H1 (cell line): ENCODE measurements at regions not wholly inside any gene's neighbourhood (a gene's known extent, or its start where the extent isn't known, plus 50 kb on each side); places are given as distances from the start of the nearest gene placed in this dataset.

Experiments used
- BCL11A ChIP-seq, 2 experiments: IDR thresholded peaks; one replicate each; pipeline ENCODE4 v1.6.1; 2011; ENCODE audit warnings: low read depth in 2 of 2, low read length in 2 of 2, mild to moderate bottlenecking in 2 of 2
- BRCA1 ChIP-seq: IDR thresholded peaks from 2 replicates; pipeline ENCODE4 v1.6.1; 2012; ENCODE audit warnings: low read depth, low read length, improper control_type of control experiment
- CREB1 ChIP-seq: IDR thresholded peaks from 2 replicates; pipeline ENCODE4 v1.6.1; 2012; ENCODE audit warnings: inconsistent platforms
- CTBP2 ChIP-seq: IDR thresholded peaks from 2 replicates; pipeline ENCODE4 v1.7.0; 2011; ENCODE audit warnings: borderline replicate concordance, mild to moderate bottlenecking, moderate library complexity, mixed read lengths, low read length; ENCODE audit not compliant: insufficient read depth, insufficient read length
- EP300 ChIP-seq, 2 experiments: IDR thresholded peaks; 1 replicate in 1 of 2; 2 replicates in 1 of 2; pipeline ENCODE4 v1.6.1; 2011 to 2012; ENCODE audit warnings: low read depth in 2 of 2, low read length in 2 of 2, mild to moderate bottlenecking in 2 of 2, borderline replicate concordance in 1 of 2, inconsistent platforms in 1 of 2, moderate library complexity in 1 of 2
- GTF2F1 ChIP-seq: IDR thresholded peaks from 2 replicates; pipeline ENCODE4 v1.6.1; 2012; ENCODE audit warnings: low read depth, low read length, improper control_type of control experiment, borderline replicate concordance
- POLR2AphosphoS5 ChIP-seq: IDR thresholded peaks from 2 replicates; pipeline ENCODE4 v1.6.1; 2011; ENCODE audit warnings: low read depth, low read length
- SIN3A ChIP-seq, 2 experiments: IDR thresholded peaks in 1 of 2; conservative IDR thresholded peaks in 1 of 2; 2 replicates each; pipeline ENCODE4 v1.6.1; 2011 to 2012; ENCODE audit warnings: low read length in 2 of 2, improper control_type of control experiment in 1 of 2, low read depth in 1 of 2, mild to moderate bottlenecking in 1 of 2
- TF ChIP-seq, protein P1 (sequence below): fragments of 300-600 bp; sonication (generic); IDR thresholded peaks from 2 replicates; pipeline ENCODE4 v1.7.1; 2012; ENCODE audit warnings: low read length, moderate library complexity, mild to moderate bottlenecking, inconsistent platforms; ENCODE audit not compliant: insufficient replicate concordance

DNA sequence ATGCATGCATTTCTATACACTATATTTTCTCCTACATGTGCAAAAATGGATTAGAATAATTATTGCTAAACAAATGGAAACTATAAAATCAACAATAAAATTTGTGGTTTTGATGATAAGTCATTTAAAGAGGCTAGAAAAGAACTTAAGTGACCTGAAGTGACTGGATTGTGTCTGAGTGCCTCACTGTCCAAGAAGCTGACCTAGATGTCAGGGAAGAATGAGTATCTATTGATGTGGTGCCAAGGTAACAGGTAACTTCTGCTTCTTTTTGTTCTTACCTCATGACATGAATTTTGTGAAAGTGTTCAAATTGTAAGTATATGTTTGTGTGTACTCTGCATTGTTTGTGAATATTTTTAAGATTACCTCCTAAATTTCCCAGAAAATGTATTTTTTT lies 1623.9 kb upstream of the ACVR2A start (continued):
- TF ChIP-seq, protein P1, sequence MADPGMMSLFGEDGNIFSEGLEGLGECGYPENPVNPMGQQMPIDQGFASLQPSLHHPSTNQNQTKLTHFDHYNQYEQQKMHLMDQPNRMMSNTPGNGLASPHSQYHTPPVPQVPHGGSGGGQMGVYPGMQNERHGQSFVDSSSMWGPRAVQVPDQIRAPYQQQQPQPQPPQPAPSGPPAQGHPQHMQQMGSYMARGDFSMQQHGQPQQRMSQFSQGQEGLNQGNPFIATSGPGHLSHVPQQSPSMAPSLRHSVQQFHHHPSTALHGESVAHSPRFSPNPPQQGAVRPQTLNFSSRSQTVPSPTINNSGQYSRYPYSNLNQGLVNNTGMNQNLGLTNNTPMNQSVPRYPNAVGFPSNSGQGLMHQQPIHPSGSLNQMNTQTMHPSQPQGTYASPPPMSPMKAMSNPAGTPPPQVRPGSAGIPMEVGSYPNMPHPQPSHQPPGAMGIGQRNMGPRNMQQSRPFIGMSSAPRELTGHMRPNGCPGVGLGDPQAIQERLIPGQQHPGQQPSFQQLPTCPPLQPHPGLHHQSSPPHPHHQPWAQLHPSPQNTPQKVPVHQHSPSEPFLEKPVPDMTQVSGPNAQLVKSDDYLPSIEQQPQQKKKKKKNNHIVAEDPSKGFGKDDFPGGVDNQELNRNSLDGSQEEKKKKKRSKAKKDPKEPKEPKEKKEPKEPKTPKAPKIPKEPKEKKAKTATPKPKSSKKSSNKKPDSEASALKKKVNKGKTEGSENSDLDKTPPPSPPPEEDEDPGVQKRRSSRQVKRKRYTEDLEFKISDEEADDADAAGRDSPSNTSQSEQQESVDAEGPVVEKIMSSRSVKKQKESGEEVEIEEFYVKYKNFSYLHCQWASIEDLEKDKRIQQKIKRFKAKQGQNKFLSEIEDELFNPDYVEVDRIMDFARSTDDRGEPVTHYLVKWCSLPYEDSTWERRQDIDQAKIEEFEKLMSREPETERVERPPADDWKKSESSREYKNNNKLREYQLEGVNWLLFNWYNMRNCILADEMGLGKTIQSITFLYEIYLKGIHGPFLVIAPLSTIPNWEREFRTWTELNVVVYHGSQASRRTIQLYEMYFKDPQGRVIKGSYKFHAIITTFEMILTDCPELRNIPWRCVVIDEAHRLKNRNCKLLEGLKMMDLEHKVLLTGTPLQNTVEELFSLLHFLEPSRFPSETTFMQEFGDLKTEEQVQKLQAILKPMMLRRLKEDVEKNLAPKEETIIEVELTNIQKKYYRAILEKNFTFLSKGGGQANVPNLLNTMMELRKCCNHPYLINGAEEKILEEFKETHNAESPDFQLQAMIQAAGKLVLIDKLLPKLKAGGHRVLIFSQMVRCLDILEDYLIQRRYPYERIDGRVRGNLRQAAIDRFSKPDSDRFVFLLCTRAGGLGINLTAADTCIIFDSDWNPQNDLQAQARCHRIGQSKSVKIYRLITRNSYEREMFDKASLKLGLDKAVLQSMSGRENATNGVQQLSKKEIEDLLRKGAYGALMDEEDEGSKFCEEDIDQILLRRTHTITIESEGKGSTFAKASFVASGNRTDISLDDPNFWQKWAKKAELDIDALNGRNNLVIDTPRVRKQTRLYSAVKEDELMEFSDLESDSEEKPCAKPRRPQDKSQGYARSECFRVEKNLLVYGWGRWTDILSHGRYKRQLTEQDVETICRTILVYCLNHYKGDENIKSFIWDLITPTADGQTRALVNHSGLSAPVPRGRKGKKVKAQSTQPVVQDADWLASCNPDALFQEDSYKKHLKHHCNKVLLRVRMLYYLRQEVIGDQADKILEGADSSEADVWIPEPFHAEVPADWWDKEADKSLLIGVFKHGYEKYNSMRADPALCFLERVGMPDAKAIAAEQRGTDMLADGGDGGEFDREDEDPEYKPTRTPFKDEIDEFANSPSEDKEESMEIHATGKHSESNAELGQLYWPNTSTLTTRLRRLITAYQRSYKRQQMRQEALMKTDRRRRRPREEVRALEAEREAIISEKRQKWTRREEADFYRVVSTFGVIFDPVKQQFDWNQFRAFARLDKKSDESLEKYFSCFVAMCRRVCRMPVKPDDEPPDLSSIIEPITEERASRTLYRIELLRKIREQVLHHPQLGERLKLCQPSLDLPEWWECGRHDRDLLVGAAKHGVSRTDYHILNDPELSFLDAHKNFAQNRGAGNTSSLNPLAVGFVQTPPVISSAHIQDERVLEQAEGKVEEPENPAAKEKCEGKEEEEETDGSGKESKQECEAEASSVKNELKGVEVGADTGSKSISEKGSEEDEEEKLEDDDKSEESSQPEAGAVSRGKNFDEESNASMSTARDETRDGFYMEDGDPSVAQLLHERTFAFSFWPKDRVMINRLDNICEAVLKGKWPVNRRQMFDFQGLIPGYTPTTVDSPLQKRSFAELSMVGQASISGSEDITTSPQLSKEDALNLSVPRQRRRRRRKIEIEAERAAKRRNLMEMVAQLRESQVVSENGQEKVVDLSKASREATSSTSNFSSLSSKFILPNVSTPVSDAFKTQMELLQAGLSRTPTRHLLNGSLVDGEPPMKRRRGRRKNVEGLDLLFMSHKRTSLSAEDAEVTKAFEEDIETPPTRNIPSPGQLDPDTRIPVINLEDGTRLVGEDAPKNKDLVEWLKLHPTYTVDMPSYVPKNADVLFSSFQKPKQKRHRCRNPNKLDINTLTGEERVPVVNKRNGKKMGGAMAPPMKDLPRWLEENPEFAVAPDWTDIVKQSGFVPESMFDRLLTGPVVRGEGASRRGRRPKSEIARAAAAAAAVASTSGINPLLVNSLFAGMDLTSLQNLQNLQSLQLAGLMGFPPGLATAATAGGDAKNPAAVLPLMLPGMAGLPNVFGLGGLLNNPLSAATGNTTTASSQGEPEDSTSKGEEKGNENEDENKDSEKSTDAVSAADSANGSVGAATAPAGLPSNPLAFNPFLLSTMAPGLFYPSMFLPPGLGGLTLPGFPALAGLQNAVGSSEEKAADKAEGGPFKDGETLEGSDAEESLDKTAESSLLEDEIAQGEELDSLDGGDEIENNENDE = no peak
- TF ChIP-seq GTF2F1 (no peak), BCL11A (IDR thresholded peaks at IDR 0.05; ENCODE audit: low read depth in 2 of 2, low read length in 2 of 2) (no peak), BRCA1 (no peak), CTBP2 (no peak), CREB1 (no peak), SIN3A (conservative IDR thresholded peaks at IDR 0.05 in 1 of 2, IDR thresholded peaks at IDR 0.05 in 1 of 2; ENCODE audit: low read depth in 1 of 2, low read length in 2 of 2) (no peak), POLR2AphosphoS5 (no peak), EP300 (IDR thresholded peaks at IDR 0.05; ENCODE audit: borderline replicate concordance in 1 of 2, low read depth in 2 of 2, low read length in 2 of 2) (no peak)
- TF ChIP-seq, all 59 proteins: peak for 0
